Body of pancreas (tissue), 4 donors: ENCODE measurements at regions not wholly inside any gene's neighbourhood (a gene's known extent, or its start where the extent isn't known, plus 50 kb on each side); places are given as distances from the start of the nearest gene placed in this dataset.

Experiments
- ATAC-seq: fragments of 150-250 bp; one replicate; pipeline ENCODE4 v1.9.1; 2016
- DNase-seq, 4 donors: peaks; one replicate each; pipeline ENCODE4 v3.0.0-alpha.2; 2019
- H3K27ac ChIP-seq, 4 donors: fragments of 200-600 bp; sonication (generic); 1 replicate in 3 of 4; 2 replicates in 1 of 4; pipeline versions ENCODE4 v1.5.1 to v1.6.1; 2016 to 2019; ENCODE audit warnings: mild to moderate bottlenecking in 1 of 4, mixed read lengths in 1 of 4, moderate library complexity in 1 of 4
- H3K27me3 ChIP-seq, 2 donors: fragments of 200-600 bp; sonication (generic); one replicate each; pipeline ENCODE4 v1.6.0; 2016; ENCODE audit warnings: mild to moderate bottlenecking in 1 of 2
- H3K36me3 ChIP-seq, 2 donors: fragments of 200-600 bp; sonication (generic); replicated peaks in 1 of 2; 2 replicates each; pipeline ENCODE4 v1.5.1; 2016; ENCODE audit warnings: low read depth in 2 of 2; ENCODE audit not compliant: insufficient read depth in 1 of 2
- H3K4me1 ChIP-seq: fragments of 200-600 bp; sonication (generic); one replicate; pipeline ENCODE4 v1.6.0; 2016
- H3K4me3 ChIP-seq, 2 donors: fragments of 200-600 bp; sonication (generic); 1 replicate in 1 of 2; 2 replicates in 1 of 2; pipeline ENCODE4 v1.5.1; 2016 to 2019
- H3K9me3 ChIP-seq, 3 donors: fragments of 200-600 bp; sonication (generic); 1 replicate in 2 of 3; 2 replicates in 1 of 3; pipeline ENCODE4 v1.5.1; 2016
- CTCF ChIP-seq, 7 experiments: fragments of 450-650 bp in 4 of 7; fragments of 200-600 bp in 3 of 7; sonication (generic) in 3 of 7; IDR thresholded peaks; one replicate each; pipeline ENCODE4 v1.5.1; 2016 to 2019; ENCODE audit warnings: antibody characterized with exemption in 7 of 7
- POLR2A ChIP-seq, 3 donors: fragments of 450-650 bp; IDR thresholded peaks; one replicate each; pipeline ENCODE4 v1.6.1; 2016; ENCODE audit warnings: antibody characterized with exemption in 3 of 3, mild to moderate bottlenecking in 2 of 3
- WGBS, 2 donors: methylation state at CpG; one replicate each; pipeline ENCODE4 v1.1.5; 2017; 5-methylcytosine and 5-hydroxymethylcytosine counted together
- intact Hi-C: fragments of 100-400 bp; cut with DNase I; formaldehyde crosslinking; loops from one replicate; pipeline ENCODE4 v1.15.1; 2023

DNA sequence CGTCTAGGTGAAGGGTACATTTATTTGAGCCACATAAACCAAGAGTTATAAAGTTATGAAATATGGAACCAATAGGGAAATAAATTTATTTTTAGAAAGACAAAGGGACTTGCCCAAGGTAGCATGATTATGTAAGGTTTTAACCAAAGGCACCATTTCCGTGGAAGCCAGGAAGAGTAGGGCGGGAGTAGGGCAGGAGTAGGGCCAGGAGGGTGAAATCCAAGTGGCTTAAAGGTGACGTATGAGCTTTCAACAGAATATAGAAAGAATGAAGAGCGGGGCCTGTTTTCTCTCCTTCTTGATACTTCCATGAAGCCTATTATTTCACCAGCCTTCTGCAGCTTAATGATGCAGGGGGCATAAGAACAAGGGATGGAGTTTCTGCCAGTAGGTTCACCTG is 91.7 kb upstream of the PNPLA4 start:
- no peak overlapping the region for H3K4me3 ChIP-seq
- TF ChIP-seq POLR2A (IDR thresholded peaks at IDR 0.05) (no peak), CTCF (IDR thresholded peaks at IDR 0.05) (no peak)
- DNase-seq (no peak), ATAC-seq (no peak)
- WGBS, 2 donors, result 91 to 97% methylated on average over 5 of the region's 5 CpGs
- H3K9me3 ChIP-seq, result no peaks in the 10 kb centered on the region
- no peaks in the 10 kb centered on the region for H3K27me3 ChIP-seq
- intact Hi-C loops, result no loop called here
- H3K36me3 ChIP-seq, result no peaks in the 10 kb centered on the region
- no peaks in the 10 kb centered on the region for H3K4me1 ChIP-seq
- H3K27ac ChIP-seq, result no peak overlapping the region

- WGBS, 2 donors, result 94 to 98% methylated on average over 4 of the region's 4 CpGs
- no peaks in the 10 kb centered on the region for H3K9me3 ChIP-seq
- DNase-seq (no peak), ATAC-seq (no peak)
- H3K27me3 ChIP-seq, result no peaks in the 10 kb centered on the region
- intact Hi-C loops, result no loop called here
- no peak overlapping the region for H3K4me3 ChIP-seq
- no peaks in the 10 kb centered on the region for H3K4me1 ChIP-seq
- no peak overlapping the region for H3K27ac ChIP-seq
- TF ChIP-seq POLR2A (IDR thresholded peaks at IDR 0.05), result no peak
- H3K36me3 ChIP-seq, result no peaks in the 10 kb centered on the region
Measured at GRCh38 chrX:8010105-8010504, 82.9 kb upstream of the PNPLA4 start.

GRCh38 chrX:8005678-8006347 is 78.6 kb upstream of the PNPLA4 start:
- no peaks in the 10 kb centered on the region for H3K36me3 ChIP-seq
- no peaks in the 10 kb centered on the region for H3K4me1 ChIP-seq
- no peaks in the 10 kb centered on the region for H3K27me3 ChIP-seq
- no peak for ATAC-seq
- H3K4me3 ChIP-seq, result no peak overlapping the region
- no peak for DNase-seq
- no peak overlapping the region for H3K27ac ChIP-seq
- intact Hi-C loops, result no loop called here
- no peaks in the 10 kb centered on the region for H3K9me3 ChIP-seq
- no peak for TF ChIP-seq CTCF (IDR thresholded peaks at IDR 0.05)
- 59 to 66% methylated on average over 2 of the region's 2 CpGs for WGBS, 2 donors

GRCh38 chrX:8003147-8003883 is 76.1 kb upstream of the PNPLA4 start:
- no peaks in the 10 kb centered on the region for H3K36me3 ChIP-seq
- DNase-seq (no peak), ATAC-seq (no peak)
- H3K27ac ChIP-seq, result no peak overlapping the region
- WGBS, 2 donors, result 100% methylated on average over 6 of the region's 29 CpGs; no CpG with 5 or more reads in 1 of the 2 donors
- H3K27me3 ChIP-seq, result no peaks in the 10 kb centered on the region
- no peaks in the 10 kb centered on the region for H3K4me1 ChIP-seq
- H3K4me3 ChIP-seq, result no peak overlapping the region
- intact Hi-C loops, result no loop called here
- no peak for TF ChIP-seq CTCF (IDR thresholded peaks at IDR 0.05)
- no peak for TF ChIP-seq POLR2A (IDR thresholded peaks at IDR 0.05)
- H3K9me3 ChIP-seq, result no peaks in the 10 kb centered on the region

- ATAC-seq, result no peak
- Histone ChIP-seq H3K4me1 (no peaks in the 10 kb centered on the region), H3K4me3 (no peak overlapping the region), H3K36me3 (no peaks in the 10 kb centered on the region), H3K27me3 (no peaks in the 10 kb centered on the region), H3K27ac (no peak overlapping the region), H3K9me3 (no peaks in the 10 kb centered on the region)
- no peak for DNase-seq
- intact Hi-C loops, result loop anchor here (5.0 kb wide), 1 partner anchor 740 kb away; no protein-coding TSS in a partner anchor
- no peak for TF ChIP-seq CTCF (IDR thresholded peaks at IDR 0.05)
- TF ChIP-seq POLR2A (IDR thresholded peaks at IDR 0.05), result no peak
Measured at GRCh38 chrX:7996851-7997250, 69.6 kb upstream of the PNPLA4 start.
